ENCODE measurements at regions not wholly inside any gene's neighbourhood (a gene's known extent, or its start where the extent isn't known, plus 50 kb on each side); places are given as distances from the start of the nearest gene placed in this dataset.

DNA sequence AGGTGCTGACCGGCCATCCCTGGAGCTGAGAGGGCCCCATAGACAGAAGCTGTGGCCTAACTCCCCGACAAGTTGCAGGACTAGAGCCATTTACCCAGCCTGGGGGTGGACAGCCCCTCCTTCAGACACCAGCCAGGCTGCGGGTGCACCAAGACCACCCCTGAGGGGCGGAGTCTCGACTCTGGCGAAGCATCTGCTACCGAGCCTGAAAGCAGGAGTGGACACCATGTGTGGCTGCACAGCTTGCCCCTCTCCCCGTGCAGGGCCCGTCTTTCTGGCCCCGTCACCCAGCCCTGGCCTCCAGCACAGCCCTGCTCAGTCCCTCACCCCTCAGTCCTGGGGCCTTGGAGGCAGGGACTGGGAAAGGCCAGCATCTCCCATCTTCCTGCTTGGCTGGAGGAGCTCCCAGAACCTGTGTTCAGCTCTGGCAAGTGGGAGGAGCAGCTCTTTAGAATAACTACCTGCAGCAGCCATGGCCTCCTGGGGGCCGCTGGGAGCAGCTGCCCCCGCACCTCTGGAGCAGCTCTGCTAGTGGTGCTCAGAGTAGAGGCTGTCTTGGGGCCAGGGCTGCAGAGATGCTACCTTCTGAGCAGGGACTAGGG is 275.8 kb downstream of the NDUFA10 start:
- TF ChIP-seq, protein P1, sequence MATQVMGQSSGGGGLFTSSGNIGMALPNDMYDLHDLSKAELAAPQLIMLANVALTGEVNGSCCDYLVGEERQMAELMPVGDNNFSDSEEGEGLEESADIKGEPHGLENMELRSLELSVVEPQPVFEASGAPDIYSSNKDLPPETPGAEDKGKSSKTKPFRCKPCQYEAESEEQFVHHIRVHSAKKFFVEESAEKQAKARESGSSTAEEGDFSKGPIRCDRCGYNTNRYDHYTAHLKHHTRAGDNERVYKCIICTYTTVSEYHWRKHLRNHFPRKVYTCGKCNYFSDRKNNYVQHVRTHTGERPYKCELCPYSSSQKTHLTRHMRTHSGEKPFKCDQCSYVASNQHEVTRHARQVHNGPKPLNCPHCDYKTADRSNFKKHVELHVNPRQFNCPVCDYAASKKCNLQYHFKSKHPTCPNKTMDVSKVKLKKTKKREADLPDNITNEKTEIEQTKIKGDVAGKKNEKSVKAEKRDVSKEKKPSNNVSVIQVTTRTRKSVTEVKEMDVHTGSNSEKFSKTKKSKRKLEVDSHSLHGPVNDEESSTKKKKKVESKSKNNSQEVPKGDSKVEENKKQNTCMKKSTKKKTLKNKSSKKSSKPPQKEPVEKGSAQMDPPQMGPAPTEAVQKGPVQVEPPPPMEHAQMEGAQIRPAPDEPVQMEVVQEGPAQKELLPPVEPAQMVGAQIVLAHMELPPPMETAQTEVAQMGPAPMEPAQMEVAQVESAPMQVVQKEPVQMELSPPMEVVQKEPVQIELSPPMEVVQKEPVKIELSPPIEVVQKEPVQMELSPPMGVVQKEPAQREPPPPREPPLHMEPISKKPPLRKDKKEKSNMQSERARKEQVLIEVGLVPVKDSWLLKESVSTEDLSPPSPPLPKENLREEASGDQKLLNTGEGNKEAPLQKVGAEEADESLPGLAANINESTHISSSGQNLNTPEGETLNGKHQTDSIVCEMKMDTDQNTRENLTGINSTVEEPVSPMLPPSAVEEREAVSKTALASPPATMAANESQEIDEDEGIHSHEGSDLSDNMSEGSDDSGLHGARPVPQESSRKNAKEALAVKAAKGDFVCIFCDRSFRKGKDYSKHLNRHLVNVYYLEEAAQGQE (IDR thresholded peaks at IDR 0.05; ENCODE audit: insufficient read depth in 1 of 2, low read depth in 2 of 2, low read length in 2 of 2): no peak
- TF ChIP-seq TAF1 (IDR thresholded peaks at IDR 0.05; ENCODE audit: borderline replicate concordance, insufficient read depth, low read length) (no peak), FOXP2 (optimal IDR thresholded peaks at IDR 0.05; ENCODE audit: borderline replicate concordance, extremely low read depth, extremely low read length, insufficient read depth) (no peak), SIN3A (IDR thresholded peaks at IDR 0.05; ENCODE audit: borderline replicate concordance, insufficient read depth, low read length) (no peak), POLR2AphosphoS5 (IDR thresholded peaks at IDR 0.05; ENCODE audit: low read depth, low read length) (no peak)
